Adrenal gland (tissue), 9 donors: ENCODE measurements at regions not wholly inside any gene's neighbourhood (a gene's known extent, or its start where the extent isn't known, plus 50 kb on each side); places are given as distances from the start of the nearest gene placed in this dataset.

Experiments used
- DNase-seq, 7 donors: peaks; one replicate each; pipeline ENCODE4 v3.0.0-alpha.2; 2019 to 2020
- H3K27ac ChIP-seq, 5 donors: fragments of 200-600 bp; sonication (generic) in 4 of 5; 1 replicate in 3 of 5; 2 replicates in 2 of 5; pipeline versions ENCODE4 v1.5.1 to v1.8.0; 2016 to 2020; ENCODE audit warnings: mild to moderate bottlenecking in 1 of 5
- H3K27me3 ChIP-seq: fragments of 200-600 bp; 2 replicates; pipeline ENCODE4 v1.8.0; 2021
- H3K36me3 ChIP-seq, 2 donors: fragments of 200-600 bp; replicated peaks in 1 of 2; 1 replicate in 1 of 2; 2 replicates in 1 of 2; pipeline versions ENCODE4 v1.5.1 to v1.8.0; 2018 to 2022
- H3K4me1 ChIP-seq, 2 donors: fragments of 200-600 bp; replicated peaks in 1 of 2; 1 replicate in 1 of 2; 2 replicates in 1 of 2; pipeline versions ENCODE4 v1.5.1 to v1.8.0; 2018 to 2021
- H3K4me3 ChIP-seq, 4 donors: fragments of 200-600 bp; sonication (generic) in 3 of 4; one replicate each; pipeline ENCODE4 v1.5.1; 2016 to 2018
- H3K9me3 ChIP-seq, 3 donors: fragments of 200-600 bp; sonication (generic) in 1 of 3; replicated peaks in 1 of 3; 1 replicate in 2 of 3; 2 replicates in 1 of 3; pipeline versions ENCODE4 v1.5.1 to v1.8.0; 2016 to 2021
- POLR2A ChIP-seq, 2 donors: fragments of 450-650 bp; IDR thresholded peaks; one replicate each; pipeline ENCODE4 v1.6.1; 2017; ENCODE audit warnings: antibody characterized with exemption in 2 of 2, mild to moderate bottlenecking in 2 of 2, moderate library complexity in 1 of 2
- WGBS, 4 donors: extraction: QIAGEN DNeasy Blood & Tissue Kit in 2 of 4; methylation state at CpG; one replicate each; pipeline versions ENCODE4 v1.1.5 to v1.1.7; 2013 to 2017; 5-methylcytosine and 5-hydroxymethylcytosine counted together
- intact Hi-C, 2 donors: fragments of 100-400 bp; cut with DNase I; formaldehyde crosslinking; loops; one replicate each; pipeline versions ENCODE4 v1.14.1 to v1.15.0; 2022 to 2023
- TF ChIP-seq, protein P1 (sequence below), 6 experiments: fragments of 450-650 bp in 4 of 6; fragments of 200-600 bp in 2 of 6; sonication (generic) in 1 of 6; IDR thresholded peaks; 1 replicate in 5 of 6; 2 replicates in 1 of 6; pipeline versions ENCODE4 v1.5.1 to v1.8.0; 2016 to 2021; ENCODE audit warnings: antibody characterized with exemption in 6 of 6, mild to moderate bottlenecking in 2 of 6, moderate library complexity in 1 of 6
- donor health status: healthy with polysubstance abuse.
- donor health status: Bipolar disorder and iron deficiency.
- donor health status: DM: yes; HTN: yes; CAD: no.
- donor health status: DM: no; HTN: no; CAD: no.
- donor health status: DM: no; HTN: no; CAD: no.

DNA sequence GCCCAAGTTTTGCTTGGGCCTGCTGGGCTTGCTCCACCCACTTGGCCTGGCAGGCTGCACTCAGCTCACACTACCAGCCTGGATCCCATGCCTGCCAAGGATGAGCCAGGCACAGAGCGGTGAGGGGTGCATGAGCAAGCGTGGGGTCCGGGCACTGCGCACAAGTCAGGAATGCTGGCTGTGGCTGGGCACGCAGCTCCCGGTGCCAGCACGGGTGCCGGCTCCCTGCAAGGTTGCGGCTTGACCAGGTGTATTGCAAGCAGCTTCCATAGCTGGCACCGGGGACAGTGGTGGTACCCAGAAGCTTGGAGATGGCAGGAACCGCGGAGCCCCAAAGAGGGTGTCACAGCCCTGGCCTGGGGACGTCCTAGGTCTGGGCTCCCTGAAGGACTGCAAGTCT is 224.4 kb upstream of the NRIP1 start:
- WGBS, 4 donors = 86 to 98% (median 95%) methylated on average over 1 to 13 of the region's 13 CpGs
- no peak for TF ChIP-seq POLR2A (IDR thresholded peaks at IDR 0.05)
- TF ChIP-seq, protein P1, sequence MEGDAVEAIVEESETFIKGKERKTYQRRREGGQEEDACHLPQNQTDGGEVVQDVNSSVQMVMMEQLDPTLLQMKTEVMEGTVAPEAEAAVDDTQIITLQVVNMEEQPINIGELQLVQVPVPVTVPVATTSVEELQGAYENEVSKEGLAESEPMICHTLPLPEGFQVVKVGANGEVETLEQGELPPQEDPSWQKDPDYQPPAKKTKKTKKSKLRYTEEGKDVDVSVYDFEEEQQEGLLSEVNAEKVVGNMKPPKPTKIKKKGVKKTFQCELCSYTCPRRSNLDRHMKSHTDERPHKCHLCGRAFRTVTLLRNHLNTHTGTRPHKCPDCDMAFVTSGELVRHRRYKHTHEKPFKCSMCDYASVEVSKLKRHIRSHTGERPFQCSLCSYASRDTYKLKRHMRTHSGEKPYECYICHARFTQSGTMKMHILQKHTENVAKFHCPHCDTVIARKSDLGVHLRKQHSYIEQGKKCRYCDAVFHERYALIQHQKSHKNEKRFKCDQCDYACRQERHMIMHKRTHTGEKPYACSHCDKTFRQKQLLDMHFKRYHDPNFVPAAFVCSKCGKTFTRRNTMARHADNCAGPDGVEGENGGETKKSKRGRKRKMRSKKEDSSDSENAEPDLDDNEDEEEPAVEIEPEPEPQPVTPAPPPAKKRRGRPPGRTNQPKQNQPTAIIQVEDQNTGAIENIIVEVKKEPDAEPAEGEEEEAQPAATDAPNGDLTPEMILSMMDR (IDR thresholded peaks at IDR 0.05) = no peak

DNA sequence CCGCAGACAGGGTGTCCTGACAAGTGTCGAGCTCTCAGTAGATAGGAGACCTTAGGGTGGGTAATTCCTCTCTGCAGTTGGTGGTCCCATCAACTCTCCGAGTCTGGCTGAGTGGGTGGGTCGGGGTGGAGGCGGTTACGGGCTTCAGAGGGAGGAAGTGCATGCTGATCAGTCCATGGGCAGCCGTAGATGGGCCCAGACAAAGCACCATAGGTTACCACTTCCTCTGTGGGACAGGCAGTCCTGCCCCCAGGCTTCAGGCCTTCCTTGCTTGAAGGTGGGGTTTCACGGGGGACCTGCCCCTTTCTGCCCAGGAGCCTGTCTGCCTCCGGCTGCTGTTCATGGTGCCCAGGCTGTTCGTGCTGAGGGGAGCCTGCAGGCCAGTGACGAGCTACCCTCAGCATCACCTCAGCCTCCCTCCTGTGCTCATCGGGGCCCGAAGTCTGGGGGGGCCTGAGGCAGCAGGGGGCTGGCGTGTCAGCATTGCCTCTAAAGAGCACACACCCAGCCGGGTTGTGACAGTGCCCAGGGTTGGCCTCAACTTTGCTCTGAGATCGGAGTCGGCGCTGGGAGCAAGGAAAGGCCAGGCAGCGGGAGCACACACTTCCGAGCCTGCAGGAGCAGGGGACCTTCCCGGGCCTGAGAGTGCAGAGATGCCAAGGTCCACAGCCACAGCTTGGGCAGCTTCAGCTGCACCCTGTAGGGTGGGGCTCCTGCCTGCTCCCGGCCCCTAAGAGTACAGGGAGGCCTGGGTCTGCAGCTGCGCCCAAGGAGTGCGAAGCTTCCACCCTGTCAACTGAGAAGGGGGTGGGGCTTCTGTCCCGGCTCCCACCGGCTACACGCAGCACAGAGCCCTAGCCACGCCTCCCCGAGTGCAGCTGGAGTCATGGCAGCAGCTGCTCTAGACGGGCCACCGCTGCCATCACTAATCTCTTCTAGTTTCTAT is 225.4 kb upstream of the NRIP1 start:
- no peaks in the 10 kb centered on the region for H3K27me3 ChIP-seq
- peak in 3 of 7 donors; percentile 21 to 31 (median 22) for DNase-seq
- 69 to 92% (median 85%) methylated on average over 16 to 31 of the region's 31 CpGs for WGBS, 4 donors
- no peak overlapping the region for H3K27ac ChIP-seq
- intact Hi-C loops = no loop called here
- no peaks in the 10 kb centered on the region for H3K36me3 ChIP-seq
- H3K9me3 ChIP-seq = no peaks in the 10 kb centered on the region
- no peak overlapping the region for H3K4me3 ChIP-seq
- H3K4me1 ChIP-seq = peaks cover 6% of the 10 kb centered on the region in 2 donors
- TF ChIP-seq POLR2A (IDR thresholded peaks at IDR 0.05) = no peak
- TF ChIP-seq, protein P1 (IDR thresholded peaks at IDR 0.05) = no peak

More for the DNA sequence above, 224.4 kb upstream of the NRIP1 start:
- H3K27me3 ChIP-seq = no peaks in the 10 kb centered on the region
- peaks cover 6% of the 10 kb centered on the region in 2 donors for H3K4me1 ChIP-seq
- H3K9me3 ChIP-seq = no peaks in the 10 kb centered on the region
- H3K36me3 ChIP-seq = no peaks in the 10 kb centered on the region
- intact Hi-C loops = no loop called here
- no peak overlapping the region for H3K4me3 ChIP-seq
- H3K27ac ChIP-seq = no peak overlapping the region
- DNase-seq = no peak

DNA sequence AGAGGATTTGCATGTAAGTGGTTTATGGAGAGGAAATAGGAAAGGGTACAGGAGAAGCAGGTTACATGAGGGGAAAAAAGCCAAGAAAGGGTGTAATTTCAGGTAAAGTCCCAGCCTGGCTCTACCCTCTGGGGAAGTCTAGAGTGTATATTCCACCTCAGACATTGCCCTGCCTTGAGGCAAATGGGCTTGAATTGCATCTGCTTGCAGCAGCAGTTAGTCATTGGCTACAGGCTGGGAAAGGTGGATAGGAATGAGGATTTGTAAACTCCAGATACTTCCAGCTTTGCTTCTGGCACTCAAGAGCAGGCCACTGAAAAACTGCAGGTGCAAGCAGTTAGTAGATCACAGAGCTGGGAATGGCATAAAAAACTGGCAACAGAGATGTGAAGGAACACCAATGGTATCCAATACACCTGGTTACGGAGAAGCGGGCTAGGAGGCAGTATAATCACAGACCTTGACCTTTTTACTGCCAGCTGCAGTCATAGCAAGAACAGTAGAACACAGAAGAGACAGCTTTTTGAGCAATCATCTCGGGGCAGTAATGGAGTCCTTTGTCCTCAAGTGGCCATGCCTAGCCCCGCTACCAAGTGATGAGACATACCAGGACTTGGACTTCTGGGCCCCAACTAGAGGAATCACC is 226.9 kb upstream of the NRIP1 start:
- H3K4me1 ChIP-seq = peaks cover 6% of the 10 kb centered on the region in 2 donors
- 63 to 77% (median 67%) methylated on average over 4 of the region's 4 CpGs for WGBS, 4 donors
- H3K4me3 ChIP-seq = no peak overlapping the region
- no peaks in the 10 kb centered on the region for H3K36me3 ChIP-seq
- TF ChIP-seq POLR2A (IDR thresholded peaks at IDR 0.05) = no peak
- TF ChIP-seq, protein P1 (IDR thresholded peaks at IDR 0.05) = no peak
- H3K27me3 ChIP-seq = no peaks in the 10 kb centered on the region
- DNase-seq = no peak
- H3K9me3 ChIP-seq = no peaks in the 10 kb centered on the region
- H3K27ac ChIP-seq = no peak overlapping the region
- intact Hi-C loops = no loop called here

DNA sequence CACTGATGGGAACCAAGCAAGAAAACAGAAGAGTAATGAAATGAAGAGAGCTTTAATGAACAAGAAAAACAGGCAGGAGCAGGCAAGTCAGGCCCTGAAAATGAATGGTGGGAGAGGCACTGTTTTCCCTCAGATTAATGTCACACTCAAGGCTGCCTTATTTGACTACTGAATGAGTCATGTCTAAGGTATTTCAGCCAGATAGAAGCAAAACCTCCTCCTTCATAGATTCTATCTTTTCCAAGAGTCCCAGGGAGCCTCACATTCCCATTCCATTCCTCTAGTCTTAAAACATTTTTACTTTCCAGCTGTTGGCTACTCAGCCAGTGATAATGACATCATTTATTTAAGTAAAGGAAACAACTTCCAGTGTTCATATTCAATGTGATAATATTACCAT is 228.4 kb upstream of the NRIP1 start:
- Histone ChIP-seq H3K36me3 (no peaks in the 10 kb centered on the region), H3K9me3 (no peaks in the 10 kb centered on the region), H3K27me3 (no peaks in the 10 kb centered on the region), H3K4me1 (peaks cover 6% of the 10 kb centered on the region in 2 donors), H3K27ac (peak overlapping the region in 1 of 5 donors; percentile 23), H3K4me3 (no peak overlapping the region)
- intact Hi-C loops = no loop called here
- TF ChIP-seq, protein P1 (IDR thresholded peaks at IDR 0.05) = no peak
- peak in 1 of 2 donors; percentile 19 for TF ChIP-seq POLR2A (IDR thresholded peaks at IDR 0.05)
- DNase-seq = peak in 4 of 7 donors; percentile 30 to 58 (median 42)
